GM12892 (cell line): ENCODE measurements at regions not wholly inside any gene's neighbourhood (a gene's known extent, or its start where the extent isn't known, plus 50 kb on each side); places are given as distances from the start of the nearest gene placed in this dataset.

Experiments
- POLR2AphosphoS5 ChIP-seq: IDR thresholded peaks from 2 replicates; pipeline ENCODE4 v1.6.1; 2011; ENCODE audit warnings: low read depth, low read length, control low read depth
- TAF1 ChIP-seq: IDR thresholded peaks from 2 replicates; pipeline ENCODE4 v1.6.1; 2011; ENCODE audit warnings: low read depth, mild to moderate bottlenecking, control low read depth, low read length, borderline replicate concordance

- TF ChIP-seq POLR2AphosphoS5 (no peak), TAF1 (no peak)
Measured at GRCh38 chr1:5140136-5140535, 485.7 kb downstream of the AJAP1 start.
